Right lobe of liver (tissue), 6 donors: ENCODE measurements at regions not wholly inside any gene's neighbourhood (a gene's known extent, or its start where the extent isn't known, plus 50 kb on each side); places are given as distances from the start of the nearest gene placed in this dataset.
A peak's percentile ranks its signal among the peaks of the same experiment; 100 is the strongest.

Source experiments
- ATAC-seq, 4 donors: fragments of 200-7000 bp; cut with Tn5 transposase; one replicate each; pipeline ENCODE4 v1.9.1; 2020; ENCODE audit warnings: mild to moderate bottlenecking in 4 of 4, moderate library complexity in 4 of 4
- DNase-seq, 3 donors: peaks; one replicate each; pipeline ENCODE4 v3.0.0-alpha.2; 2020
- H3K27ac ChIP-seq, 3 donors: fragments of 200-600 bp; one replicate each; pipeline ENCODE4 v1.8.0; 2022
- H3K27me3 ChIP-seq, 2 donors: fragments of 200-600 bp; one replicate each; pipeline ENCODE4 v1.8.0; 2022
- H3K36me3 ChIP-seq, 4 donors: fragments of 200-600 bp; sonication (generic) in 1 of 4; one replicate each; pipeline versions ENCODE4 v1.5.1 to v1.8.0; 2017 to 2022; ENCODE audit warnings: control low read depth in 1 of 4
- H3K4me1 ChIP-seq, 4 donors: fragments of 200-600 bp; sonication (generic) in 1 of 4; one replicate each; pipeline versions ENCODE4 v1.5.1 to v1.8.0; 2017 to 2022; ENCODE audit warnings: control low read depth in 1 of 4
- H3K4me3 ChIP-seq, 3 donors: fragments of 200-600 bp; one replicate each; pipeline ENCODE4 v1.8.0; 2022
- H3K9me3 ChIP-seq, 4 donors: fragments of 200-600 bp; sonication (generic) in 1 of 4; one replicate each; pipeline versions ENCODE4 v1.5.1 to v1.8.0; 2017 to 2022; ENCODE audit warnings: control low read depth in 1 of 4
- POLR2A ChIP-seq: fragments of 450-650 bp; IDR thresholded peaks from one replicate; pipeline ENCODE4 v1.6.1; 2017; ENCODE audit warnings: antibody characterized with exemption, mild to moderate bottlenecking
- WGBS: methylation state at CpG from one replicate; pipeline ENCODE4 v1.1.6; 2018; ENCODE audit warnings: low coverage, low lambda C conversion rate; ENCODE audit not compliant: insufficient coverage; ENCODE audit errors: missing lambda C conversion rate; 5-methylcytosine and 5-hydroxymethylcytosine counted together
- intact Hi-C, 2 donors: fragments of 100-400 bp; cut with DNase I; formaldehyde crosslinking; loops; one replicate each; pipeline versions ENCODE4 v1.11.2 to v1.14.1; 2022
- TF ChIP-seq, protein P1 (sequence below), 4 donors: fragments of 200-600 bp in 3 of 4; fragments of 450-650 bp in 1 of 4; IDR thresholded peaks; one replicate each; pipeline versions ENCODE4 v1.5.1 to v1.8.0; 2016 to 2022; ENCODE audit warnings: antibody characterized with exemption in 4 of 4, mild to moderate bottlenecking in 2 of 4
- donor health status: DM: no; HTN: yes; CAD: no.
- donor health status: DM: no; HTN: no; CAD: no.
- donor health status: DM: no; HTN: no; CAD: no.
- donor health status: DM: no; HTN: yes; CAD: no.
- donor health status: DM: no; HTN: yes; CAD: no.

DNA sequence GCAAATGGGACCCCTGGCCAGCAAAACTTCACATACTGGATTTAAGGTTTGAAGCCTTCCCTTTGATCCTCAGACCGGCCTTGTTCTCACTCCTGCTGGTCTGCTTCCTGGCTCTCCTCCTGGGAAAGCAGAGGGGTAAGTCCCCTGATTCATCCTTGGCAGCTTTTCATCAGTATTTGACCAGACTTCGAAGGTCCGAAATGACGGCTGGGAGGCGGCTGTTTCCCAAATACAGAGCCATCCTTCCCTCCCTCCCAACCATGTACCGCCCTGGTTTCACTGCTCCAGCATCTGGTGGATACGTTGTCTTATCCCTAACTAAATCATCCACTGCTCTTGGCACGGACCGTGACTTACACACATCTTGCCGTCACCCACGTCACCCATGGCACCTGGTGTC lies 265.5 kb downstream of the BCOR start:
- peaks cover 0 to 17% (median 6%) of the 10 kb centered on the region in 4 donors for H3K4me1 ChIP-seq
- no peaks in the 10 kb centered on the region for H3K27me3 ChIP-seq
- 75% methylated on average over 7 of the region's 11 CpGs for WGBS
- DNase-seq: no peak
- H3K27ac ChIP-seq: no peak overlapping the region
- H3K4me3 ChIP-seq: no peak overlapping the region
- no peaks in the 10 kb centered on the region for H3K36me3 ChIP-seq
- TF ChIP-seq POLR2A: no peak
- TF ChIP-seq, protein P1, sequence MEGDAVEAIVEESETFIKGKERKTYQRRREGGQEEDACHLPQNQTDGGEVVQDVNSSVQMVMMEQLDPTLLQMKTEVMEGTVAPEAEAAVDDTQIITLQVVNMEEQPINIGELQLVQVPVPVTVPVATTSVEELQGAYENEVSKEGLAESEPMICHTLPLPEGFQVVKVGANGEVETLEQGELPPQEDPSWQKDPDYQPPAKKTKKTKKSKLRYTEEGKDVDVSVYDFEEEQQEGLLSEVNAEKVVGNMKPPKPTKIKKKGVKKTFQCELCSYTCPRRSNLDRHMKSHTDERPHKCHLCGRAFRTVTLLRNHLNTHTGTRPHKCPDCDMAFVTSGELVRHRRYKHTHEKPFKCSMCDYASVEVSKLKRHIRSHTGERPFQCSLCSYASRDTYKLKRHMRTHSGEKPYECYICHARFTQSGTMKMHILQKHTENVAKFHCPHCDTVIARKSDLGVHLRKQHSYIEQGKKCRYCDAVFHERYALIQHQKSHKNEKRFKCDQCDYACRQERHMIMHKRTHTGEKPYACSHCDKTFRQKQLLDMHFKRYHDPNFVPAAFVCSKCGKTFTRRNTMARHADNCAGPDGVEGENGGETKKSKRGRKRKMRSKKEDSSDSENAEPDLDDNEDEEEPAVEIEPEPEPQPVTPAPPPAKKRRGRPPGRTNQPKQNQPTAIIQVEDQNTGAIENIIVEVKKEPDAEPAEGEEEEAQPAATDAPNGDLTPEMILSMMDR (IDR thresholded peaks at IDR 0.05): no peak
- ATAC-seq: no peak
- intact Hi-C loops: no loop called here
- H3K9me3 ChIP-seq: no peaks in the 10 kb centered on the region

DNA sequence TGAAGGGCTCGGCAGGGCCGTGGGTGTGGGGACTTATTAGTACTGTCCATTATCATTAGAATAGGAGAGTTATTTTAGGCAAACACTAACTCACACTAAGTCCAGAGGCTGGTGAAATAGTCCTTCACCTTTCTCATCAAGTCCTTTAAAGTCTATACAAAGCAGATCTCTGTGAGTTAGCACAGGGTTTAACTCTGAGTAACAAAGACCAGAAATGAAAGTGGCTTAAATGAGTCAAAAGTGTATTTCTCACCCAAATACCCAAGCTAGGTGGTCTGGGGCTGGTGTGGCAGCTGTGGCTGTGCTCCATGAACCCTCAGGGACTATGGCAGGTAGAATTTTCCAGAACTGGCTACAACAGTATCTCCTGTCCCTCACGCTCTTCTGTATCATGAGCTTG lies 263.2 kb downstream of the BCOR start:
- WGBS: 55% methylated on average over 2 of the region's 3 CpGs
- no peaks in the 10 kb centered on the region for H3K27me3 ChIP-seq
- TF ChIP-seq POLR2A: no peak
- TF ChIP-seq, protein P1 (IDR thresholded peaks at IDR 0.05): no peak

DNA sequence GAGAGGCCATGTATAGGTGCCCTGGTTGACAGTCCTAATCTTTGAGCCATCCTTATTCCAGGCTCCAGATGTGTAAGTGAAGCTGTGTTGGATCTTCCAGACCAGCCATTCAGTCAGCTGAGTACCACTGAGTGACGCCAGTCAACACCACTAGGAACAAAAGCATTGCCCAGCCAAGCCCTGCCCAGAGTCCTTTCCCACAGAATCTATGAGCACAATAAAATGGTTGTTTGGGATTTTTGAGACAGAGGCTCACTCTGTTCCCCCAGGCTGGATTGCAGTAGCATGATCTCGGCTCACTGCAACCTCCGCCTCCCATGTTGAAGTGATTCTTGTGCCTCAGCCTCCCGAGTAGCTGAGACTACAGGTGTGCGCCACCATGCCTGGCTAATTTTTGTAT lies 262.5 kb downstream of the BCOR start:
- Histone ChIP-seq H3K4me1 (peaks cover 0 to 7% (median 3%) of the 10 kb centered on the region in 4 donors), H3K27ac (no peak overlapping the region), H3K9me3 (no peaks in the 10 kb centered on the region), H3K27me3 (no peaks in the 10 kb centered on the region), H3K36me3 (no peaks in the 10 kb centered on the region), H3K4me3 (no peak overlapping the region)
- ATAC-seq (no peak), DNase-seq (no peak)
- no peak for TF ChIP-seq POLR2A
- TF ChIP-seq, protein P1 (IDR thresholded peaks at IDR 0.05): no peak
- intact Hi-C loops: no loop called here
- 73% methylated on average over 4 of the region's 5 CpGs for WGBS

More for the DNA sequence above, 263.2 kb downstream of the BCOR start:
- no peak for ATAC-seq
- H3K9me3 ChIP-seq: no peaks in the 10 kb centered on the region
- H3K27ac ChIP-seq: no peak overlapping the region
- H3K4me3 ChIP-seq: no peak overlapping the region
- intact Hi-C loops: no loop called here
- H3K4me1 ChIP-seq: peaks cover 0 to 13% (median 5%) of the 10 kb centered on the region in 4 donors
- no peaks in the 10 kb centered on the region for H3K36me3 ChIP-seq
- no peak for DNase-seq

DNA sequence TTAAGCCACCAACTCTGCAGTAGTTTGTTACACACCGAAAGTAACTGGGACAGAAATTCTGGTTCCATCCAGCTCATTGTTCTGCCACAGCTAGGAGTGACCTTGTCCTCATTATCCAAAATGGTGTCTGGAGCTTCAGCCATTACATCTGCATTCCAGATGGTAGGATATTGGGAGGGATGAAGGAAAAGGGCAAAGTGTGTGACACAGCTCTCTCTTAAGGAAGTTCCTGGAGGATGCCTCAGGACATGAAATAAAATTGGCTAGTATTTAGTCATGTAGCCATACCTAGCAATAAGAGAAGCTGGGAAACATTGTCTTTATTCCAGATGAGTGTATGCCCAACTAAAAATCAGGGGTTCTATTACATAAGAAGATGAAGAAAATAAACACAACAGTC lies 262.0 kb downstream of the BCOR start:
- ATAC-seq (no peak), DNase-seq (no peak)
- Histone ChIP-seq H3K27ac (no peak overlapping the region), H3K27me3 (no peaks in the 10 kb centered on the region), H3K4me3 (no peak overlapping the region), H3K4me1 (peaks cover 0 to 5% (median 2%) of the 10 kb centered on the region in 4 donors), H3K36me3 (no peaks in the 10 kb centered on the region), H3K9me3 (no peaks in the 10 kb centered on the region)
- intact Hi-C loops: no loop called here
- 73% methylated on average over 1 of the region's 1 CpG for WGBS
- no peak for TF ChIP-seq POLR2A
- TF ChIP-seq, protein P1 (IDR thresholded peaks at IDR 0.05): no peak

DNA sequence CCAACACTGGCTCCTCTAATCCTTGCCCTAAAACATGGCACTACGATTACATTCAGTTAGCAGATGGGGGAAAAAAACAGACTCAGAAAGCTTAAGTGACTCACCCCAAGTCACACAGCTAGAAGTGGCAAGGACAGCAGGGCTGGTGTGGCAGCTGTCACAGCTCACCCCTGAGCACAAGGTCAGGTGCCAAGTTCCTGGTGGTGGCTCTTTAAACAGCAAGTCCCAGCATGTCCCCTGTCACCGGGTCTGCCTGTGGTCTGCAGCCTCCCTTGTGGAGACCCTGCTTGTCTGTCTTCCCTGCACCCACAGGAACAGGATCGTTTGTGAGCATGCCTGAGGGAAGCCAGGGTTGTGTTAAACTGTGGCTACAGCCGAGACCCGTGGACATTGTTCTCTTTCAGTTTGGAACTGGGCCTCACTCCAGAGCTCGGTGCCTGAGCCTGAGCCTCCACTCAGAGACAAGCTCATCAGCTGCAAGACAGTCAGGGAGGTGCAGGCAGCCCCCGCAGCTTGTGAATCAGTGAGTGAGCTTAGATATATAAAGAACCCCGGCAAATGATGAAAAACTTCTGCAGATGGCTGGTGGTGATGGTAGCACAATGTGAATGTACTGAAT lies 260.8 kb downstream of the BCOR start:
- ATAC-seq: peak; percentile 68 to 83 (median 77)
- intact Hi-C loops: no loop called here
- no peaks in the 10 kb centered on the region for H3K4me1 ChIP-seq
- no peaks in the 10 kb centered on the region for H3K9me3 ChIP-seq
- DNase-seq: peak in 1 of 3 donors; percentile 49
- TF ChIP-seq POLR2A: no peak
- TF ChIP-seq, protein P1 (IDR thresholded peaks at IDR 0.05): no peak
- no peaks in the 10 kb centered on the region for H3K36me3 ChIP-seq
- 27% methylated on average over 6 of the region's 8 CpGs for WGBS
- no peak overlapping the region for H3K4me3 ChIP-seq
- no peak overlapping the region for H3K27ac ChIP-seq
- H3K27me3 ChIP-seq: no peaks in the 10 kb centered on the region
